K562 (cell line): ENCODE measurements at regions not wholly inside any gene's neighbourhood (a gene's known extent, or its start where the extent isn't known, plus 50 kb on each side); places are given as distances from the start of the nearest gene placed in this dataset.

Source experiments
- ATAC-seq: fragments of 200-7000 bp; cut with Tn5 transposase; 3 replicates; pipeline ENCODE4 v1.9.1; 2020; ENCODE audit warnings: moderate library complexity
- BruUV-seq: library from RNA; stranded (reverse); fragments of 400-500 nt; replicated peaks from 2 replicates; lab custom pipeline; 2021; lab: Mats Ljungman, UMichigan
- CTCF ChIA-PET: fragments of 300-600 bp; formaldehyde crosslinking; extraction: SDS; loops from one replicate; lab custom pipeline; 2021; ENCODE audit warnings: low intra/inter-chr PET ratio; lab: Yijun Ruan, JAX
- POLR2A ChIA-PET: fragments of 300-600, 350-650 bp; sonication (Branson Sonifier 250); formaldehyde crosslinking; extraction: SDS; loops from one replicate; lab custom pipeline; 2021; ENCODE audit warnings: antibody characterized with exemption, inconsistent platforms; lab: Yijun Ruan, JAX
- DNase-seq, 4 experiments: peaks; one replicate each; pipeline versions ENCODE4 v3.0.0 to v3.0.0-alpha.2; 2011 to 2018; ENCODE audit warnings: low spot score in 3 of 4, mixed read lengths in 3 of 4; ENCODE audit errors: extremely low read depth in 1 of 4
- FAIRE-seq: peaks from 2 replicates; lab custom pipeline; 2011; peaks lifted over from hg19 to GRCh38; lab: Jason Lieb, UNC
- H2AFZ ChIP-seq: 2 replicates; pipeline ENCODE4 v1.6.0; 2011; ENCODE audit warnings: low read depth, low read length, control low read depth, inconsistent platforms
- H3K27ac ChIP-seq: fragments of 200-600 bp; 3 replicates; pipeline ENCODE4 v1.8.0; 2011; ENCODE audit warnings: low read depth, mild to moderate bottlenecking, control low read depth, inconsistent platforms, low read length, moderate library complexity, mixed read lengths; ENCODE audit errors: extremely low read depth
- H3K27me3 ChIP-seq, 2 experiments: fragments of 300-600 bp in 1 of 2; 2 replicates in 1 of 2; 3 replicates in 1 of 2; pipeline versions ENCODE4 v1.6.0 to v1.8.0; 2011; ENCODE audit warnings: inconsistent platforms in 2 of 2, low read length in 2 of 2, mild to moderate bottlenecking in 1 of 2, mixed read lengths in 1 of 2, moderate library complexity in 1 of 2; ENCODE audit not compliant: control insufficient read depth in 2 of 2, insufficient read depth in 2 of 2
- H3K36me3 ChIP-seq: fragments of 300-600 bp; 3 replicates; pipeline ENCODE4 v1.8.0; 2011; ENCODE audit warnings: mild to moderate bottlenecking, low read length, inconsistent platforms; ENCODE audit not compliant: control insufficient read depth, insufficient read depth
- H3K4me1 ChIP-seq, 2 experiments: fragments of 200-600 bp in 1 of 2; replicated peaks in 1 of 2; 2 replicates in 1 of 2; 3 replicates in 1 of 2; pipeline versions ENCODE4 v1.5.1 to v1.8.0; 2011; ENCODE audit warnings: inconsistent platforms in 2 of 2, low read length in 2 of 2, mild to moderate bottlenecking in 1 of 2, mixed read lengths in 1 of 2, moderate library complexity in 1 of 2; ENCODE audit not compliant: control insufficient read depth in 2 of 2, insufficient read depth in 2 of 2
- H3K4me2 ChIP-seq: 2 replicates; pipeline ENCODE4 v1.6.1; 2011; ENCODE audit warnings: low read length, control low read depth, inconsistent platforms, mixed read lengths; ENCODE audit not compliant: insufficient read depth
- H3K4me3 ChIP-seq: fragments of 200-600 bp; sonication (generic), shearing (Covaris generic); 2 replicates; pipeline ENCODE4 v1.5.1; 2016; ENCODE audit warnings: control low read depth, inconsistent platforms
- H3K79me2 ChIP-seq: fragments of 200-600 bp; 3 replicates; pipeline ENCODE4 v1.8.0; 2011; ENCODE audit warnings: low read length, inconsistent platforms; ENCODE audit not compliant: control insufficient read depth, insufficient read depth
- H3K9ac ChIP-seq, 2 experiments: 2 replicates each; pipeline versions ENCODE4 v1.6.0 to v1.6.1; 2011; ENCODE audit warnings: low read depth in 2 of 2, low read length in 2 of 2, control low read depth in 1 of 2, inconsistent platforms in 1 of 2, mild to moderate bottlenecking in 1 of 2, mixed read lengths in 1 of 2; ENCODE audit not compliant: insufficient read depth in 1 of 2
- H3K9me1 ChIP-seq: one replicate; pipeline ENCODE4 v1.6.0; 2011; ENCODE audit warnings: inconsistent platforms, mild to moderate bottlenecking, low read length, moderate library complexity; ENCODE audit not compliant: control insufficient read depth, insufficient read depth
- H3K9me3 ChIP-seq: replicated peaks from 2 replicates; pipeline ENCODE4 v1.5.1; 2011; ENCODE audit warnings: low read depth, low read length, inconsistent platforms; ENCODE audit not compliant: control insufficient read depth, insufficient read depth
- H4K20me1 ChIP-seq: replicated peaks from 2 replicates; pipeline ENCODE4 v1.6.1; 2011; ENCODE audit warnings: low read length, inconsistent platforms, mixed read lengths; ENCODE audit not compliant: control insufficient read depth, insufficient read depth
- BACH1 ChIP-seq: fragments of 200-800 bp; sonication (Bioruptor generic); IDR thresholded peaks from 2 replicates; pipeline ENCODE4 v1.6.1; 2016; ENCODE audit warnings: missing genetic modification characterization, missing compliant biosample characterization
- CSDE1 ChIP-seq, 2 experiments: fragments of 450-650 bp; IDR thresholded peaks; 2 replicates each; pipeline ENCODE4 v1.6.1; 2016; ENCODE audit warnings: mild to moderate bottlenecking in 1 of 2
- EWSR1 ChIP-seq: fragments of 450-650 bp; IDR thresholded peaks from 2 replicates; pipeline ENCODE4 v1.6.1; 2018; ENCODE audit warnings: borderline replicate concordance, mild to moderate bottlenecking, low read depth, moderate library complexity; ENCODE audit not compliant: partially characterized antibody
- KAT7 ChIP-seq: sonication (generic); formaldehyde crosslinking; IDR thresholded peaks from 2 replicates; pipeline ENCODE4 v1.8.0; 2022; ENCODE audit warnings: missing genetic modification reagents, mild to moderate bottlenecking, borderline replicate concordance
- MED1 ChIP-seq: sonication (generic); formaldehyde crosslinking; IDR thresholded peaks from 2 replicates; pipeline ENCODE4 v1.8.1; 2023; ENCODE audit warnings: missing genetic modification reagents, borderline replicate concordance
- RFX5 ChIP-seq: IDR thresholded peaks from 2 replicates; pipeline ENCODE4 v1.6.1; 2011; ENCODE audit warnings: low read depth, mild to moderate bottlenecking, improper control_type of control experiment, low read length
- TARDBP ChIP-seq: fragments of 450-650 bp; IDR thresholded peaks from 2 replicates; pipeline ENCODE4 v1.6.1; 2016
- TBL1XR1 ChIP-seq, 2 experiments: IDR thresholded peaks; 2 replicates each; pipeline ENCODE4 v1.6.1; 2012; ENCODE audit warnings: improper control_type of control experiment in 2 of 2, low read length in 2 of 2, mild to moderate bottlenecking in 1 of 2
- THRA ChIP-seq: fragments of 450-650 bp; IDR thresholded peaks from 2 replicates; pipeline ENCODE4 v1.6.1; 2017; ENCODE audit warnings: mild to moderate bottlenecking, moderate library complexity
- WGBS: fragments of 100-300 bp; shearing (Covaris generic); methylation state at CpG from one replicate; pipeline ENCODE4 v1.1.6; 2016; ENCODE audit warnings: low coverage, mixed read lengths; ENCODE audit not compliant: insufficient coverage; ENCODE audit errors: missing lambda C conversion rate; 5-methylcytosine and 5-hydroxymethylcytosine counted together
- in situ Hi-C: fragments of 300-500 bp; cut with MboI; formaldehyde crosslinking; loops from 4 replicates; pipeline ENCODE4 v1.15.0; 2018; ENCODE audit warnings: inconsistent platforms, mixed read lengths
- intact Hi-C: fragments of 100-400 bp; cut with micrococcal nuclease; formaldehyde crosslinking; loops from 2 replicates; pipeline ENCODE4 v1.14.2; 2022
- TF ChIP-seq, protein P1 (sequence below): fragments of 450-650 bp; conservative IDR thresholded peaks from 2 replicates; pipeline ENCODE4 v1.6.1; 2016; ENCODE audit warnings: missing genetic modification characterization, low read depth, mild to moderate bottlenecking, control low read depth, missing compliant biosample characterization
- TF ChIP-seq, protein P2 (sequence below): IDR thresholded peaks from 2 replicates; pipeline ENCODE4 v1.6.1; 2011; ENCODE audit warnings: borderline replicate concordance, low read depth, mild to moderate bottlenecking, moderate library complexity, low read length; ENCODE audit not compliant: insufficient read depth, poor library complexity, severe bottlenecking
- TF ChIP-seq, protein P3 (sequence below): fragments of 450-650 bp; formaldehyde crosslinking; IDR thresholded peaks from 2 replicates; pipeline ENCODE4 v1.4.0; 2022; ENCODE audit warnings: missing genetic modification characterization
- TF ChIP-seq, protein P4 (sequence below): sonication (generic); formaldehyde crosslinking; IDR thresholded peaks from 2 replicates; pipeline ENCODE4 v1.8.1; 2022; ENCODE audit warnings: missing genetic modification reagents

GRCh38 chr11:128342511-128343134, 244.7 kb downstream of the ETS1 start:
- Histone ChIP-seq H4K20me1 (no peaks in the 10 kb centered on the region), H3K4me2 (no peak overlapping the region), H3K36me3 (no peaks in the 10 kb centered on the region), H3K27ac (no peak overlapping the region), H3K9me1 (no peaks in the 10 kb centered on the region), H2AFZ (no peak overlapping the region), H3K9ac (no peak overlapping the region), H3K79me2 (no peaks in the 10 kb centered on the region), H3K4me3 (no peak overlapping the region), H3K27me3 (no peaks in the 10 kb centered on the region), H3K9me3 (no peaks in the 10 kb centered on the region), H3K4me1 (no peaks in the 10 kb centered on the region)
- FAIRE-seq (no peak), DNase-seq (no peak), ATAC-seq (no peak)
- BruUV-seq = no TSS peak
- WGBS = 2% methylated on average over 7 of the region's 7 CpGs
- ChIA-PET CTCF (no interaction called here), POLR2A (no interaction called here)
- intact Hi-C loops = no loop called here
- in situ Hi-C loops = no loop called here
- TF ChIP-seq, protein P1, sequence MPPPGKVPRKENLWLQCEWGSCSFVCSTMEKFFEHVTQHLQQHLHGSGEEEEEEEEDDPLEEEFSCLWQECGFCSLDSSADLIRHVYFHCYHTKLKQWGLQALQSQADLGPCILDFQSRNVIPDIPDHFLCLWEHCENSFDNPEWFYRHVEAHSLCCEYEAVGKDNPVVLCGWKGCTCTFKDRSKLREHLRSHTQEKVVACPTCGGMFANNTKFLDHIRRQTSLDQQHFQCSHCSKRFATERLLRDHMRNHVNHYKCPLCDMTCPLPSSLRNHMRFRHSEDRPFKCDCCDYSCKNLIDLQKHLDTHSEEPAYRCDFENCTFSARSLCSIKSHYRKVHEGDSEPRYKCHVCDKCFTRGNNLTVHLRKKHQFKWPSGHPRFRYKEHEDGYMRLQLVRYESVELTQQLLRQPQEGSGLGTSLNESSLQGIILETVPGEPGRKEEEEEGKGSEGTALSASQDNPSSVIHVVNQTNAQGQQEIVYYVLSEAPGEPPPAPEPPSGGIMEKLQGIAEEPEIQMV (tag) = no peak
- no peak for TF ChIP-seq BACH1
- no peak for TF ChIP-seq KAT7
- no peak for TF ChIP-seq TARDBP
- TF ChIP-seq THRA = no peak
- TF ChIP-seq, protein P2, sequence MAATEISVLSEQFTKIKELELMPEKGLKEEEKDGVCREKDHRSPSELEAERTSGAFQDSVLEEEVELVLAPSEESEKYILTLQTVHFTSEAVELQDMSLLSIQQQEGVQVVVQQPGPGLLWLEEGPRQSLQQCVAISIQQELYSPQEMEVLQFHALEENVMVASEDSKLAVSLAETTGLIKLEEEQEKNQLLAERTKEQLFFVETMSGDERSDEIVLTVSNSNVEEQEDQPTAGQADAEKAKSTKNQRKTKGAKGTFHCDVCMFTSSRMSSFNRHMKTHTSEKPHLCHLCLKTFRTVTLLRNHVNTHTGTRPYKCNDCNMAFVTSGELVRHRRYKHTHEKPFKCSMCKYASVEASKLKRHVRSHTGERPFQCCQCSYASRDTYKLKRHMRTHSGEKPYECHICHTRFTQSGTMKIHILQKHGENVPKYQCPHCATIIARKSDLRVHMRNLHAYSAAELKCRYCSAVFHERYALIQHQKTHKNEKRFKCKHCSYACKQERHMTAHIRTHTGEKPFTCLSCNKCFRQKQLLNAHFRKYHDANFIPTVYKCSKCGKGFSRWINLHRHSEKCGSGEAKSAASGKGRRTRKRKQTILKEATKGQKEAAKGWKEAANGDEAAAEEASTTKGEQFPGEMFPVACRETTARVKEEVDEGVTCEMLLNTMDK = no peak
- TF ChIP-seq, protein P3, sequence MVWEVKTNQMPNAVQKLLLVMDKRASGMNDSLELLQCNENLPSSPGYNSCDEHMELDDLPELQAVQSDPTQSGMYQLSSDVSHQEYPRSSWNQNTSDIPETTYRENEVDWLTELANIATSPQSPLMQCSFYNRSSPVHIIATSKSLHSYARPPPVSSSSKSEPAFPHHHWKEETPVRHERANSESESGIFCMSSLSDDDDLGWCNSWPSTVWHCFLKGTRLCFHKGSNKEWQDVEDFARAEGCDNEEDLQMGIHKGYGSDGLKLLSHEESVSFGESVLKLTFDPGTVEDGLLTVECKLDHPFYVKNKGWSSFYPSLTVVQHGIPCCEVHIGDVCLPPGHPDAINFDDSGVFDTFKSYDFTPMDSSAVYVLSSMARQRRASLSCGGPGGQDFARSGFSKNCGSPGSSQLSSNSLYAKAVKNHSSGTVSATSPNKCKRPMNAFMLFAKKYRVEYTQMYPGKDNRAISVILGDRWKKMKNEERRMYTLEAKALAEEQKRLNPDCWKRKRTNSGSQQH = no peak
- TF ChIP-seq, protein P4, sequence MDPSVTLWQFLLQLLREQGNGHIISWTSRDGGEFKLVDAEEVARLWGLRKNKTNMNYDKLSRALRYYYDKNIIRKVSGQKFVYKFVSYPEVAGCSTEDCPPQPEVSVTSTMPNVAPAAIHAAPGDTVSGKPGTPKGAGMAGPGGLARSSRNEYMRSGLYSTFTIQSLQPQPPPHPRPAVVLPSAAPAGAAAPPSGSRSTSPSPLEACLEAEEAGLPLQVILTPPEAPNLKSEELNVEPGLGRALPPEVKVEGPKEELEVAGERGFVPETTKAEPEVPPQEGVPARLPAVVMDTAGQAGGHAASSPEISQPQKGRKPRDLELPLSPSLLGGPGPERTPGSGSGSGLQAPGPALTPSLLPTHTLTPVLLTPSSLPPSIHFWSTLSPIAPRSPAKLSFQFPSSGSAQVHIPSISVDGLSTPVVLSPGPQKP (CRISPR knock-in tag) = no peak
- TF ChIP-seq CSDE1 (IDR thresholded peaks at IDR 0.05) = no peak
- no peak for TF ChIP-seq EWSR1
- no peak for TF ChIP-seq TBL1XR1 (IDR thresholded peaks at IDR 0.05; ENCODE audit: low read length in 2 of 2)
- TF ChIP-seq RFX5 = no peak
- TF ChIP-seq MED1 (CRISPR knock-in tag) = no peak
